ENCODE measurements at regions not wholly inside any gene's neighbourhood (a gene's known extent, or its start where the extent isn't known, plus 50 kb on each side); places are given as distances from the start of the nearest gene placed in this dataset.

DNA sequence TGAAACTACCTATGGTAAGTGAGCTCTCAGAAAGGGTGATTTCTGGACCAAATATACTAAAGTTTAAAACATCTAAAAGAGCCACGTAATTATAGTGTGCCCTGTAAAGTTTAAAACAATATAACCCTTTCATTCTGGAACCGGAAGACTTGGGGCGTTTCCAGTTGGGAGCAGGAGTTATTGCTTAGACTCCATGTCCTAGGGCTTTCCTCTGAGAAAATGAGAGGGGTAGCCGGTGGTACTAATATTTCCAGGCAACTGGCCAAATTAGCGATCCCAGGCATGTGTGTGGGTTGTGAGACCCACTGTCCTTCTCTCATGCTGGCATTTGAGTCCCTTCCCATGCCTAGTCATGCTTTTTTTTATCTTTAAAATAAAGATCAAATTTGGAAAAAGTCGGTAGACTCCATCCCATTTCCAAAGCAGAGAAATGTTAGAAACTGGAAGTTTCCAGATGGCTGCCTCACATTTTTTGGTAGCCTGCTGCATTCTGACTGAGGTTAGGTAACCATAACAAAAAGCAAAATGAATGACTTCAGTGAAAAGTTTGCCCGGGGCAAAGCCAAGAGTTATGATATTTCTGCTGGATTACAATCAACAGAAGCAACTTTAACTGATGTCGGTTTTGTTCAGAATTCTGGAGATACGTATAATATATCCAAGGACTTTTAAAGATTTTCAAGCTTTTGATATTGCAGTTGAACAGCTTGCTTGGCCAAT lies 227.4 kb downstream of the SS18 start:
- Mint-ChIP-seq H3K27ac (ENCODE audit: unreplicated experiment) (peak overlapping the region; percentile 89), H3K36me3 (ENCODE audit: unreplicated experiment) (no peaks in the 10 kb centered on the region), H3K9me3 (ENCODE audit: unreplicated experiment) (no peaks in the 10 kb centered on the region), H3K27me3 (ENCODE audit: unreplicated experiment) (no peaks in the 10 kb centered on the region), H3K4me1 (ENCODE audit: unreplicated experiment) (peaks cover 21% of the 10 kb centered on the region), H3K4me3 (ENCODE audit: unreplicated experiment) (peak overlapping the region; percentile 42)
- no peak for DNase-seq (ENCODE audit: extremely low spot score, unreplicated experiment)
- TF ChIP-seq, protein P1, sequence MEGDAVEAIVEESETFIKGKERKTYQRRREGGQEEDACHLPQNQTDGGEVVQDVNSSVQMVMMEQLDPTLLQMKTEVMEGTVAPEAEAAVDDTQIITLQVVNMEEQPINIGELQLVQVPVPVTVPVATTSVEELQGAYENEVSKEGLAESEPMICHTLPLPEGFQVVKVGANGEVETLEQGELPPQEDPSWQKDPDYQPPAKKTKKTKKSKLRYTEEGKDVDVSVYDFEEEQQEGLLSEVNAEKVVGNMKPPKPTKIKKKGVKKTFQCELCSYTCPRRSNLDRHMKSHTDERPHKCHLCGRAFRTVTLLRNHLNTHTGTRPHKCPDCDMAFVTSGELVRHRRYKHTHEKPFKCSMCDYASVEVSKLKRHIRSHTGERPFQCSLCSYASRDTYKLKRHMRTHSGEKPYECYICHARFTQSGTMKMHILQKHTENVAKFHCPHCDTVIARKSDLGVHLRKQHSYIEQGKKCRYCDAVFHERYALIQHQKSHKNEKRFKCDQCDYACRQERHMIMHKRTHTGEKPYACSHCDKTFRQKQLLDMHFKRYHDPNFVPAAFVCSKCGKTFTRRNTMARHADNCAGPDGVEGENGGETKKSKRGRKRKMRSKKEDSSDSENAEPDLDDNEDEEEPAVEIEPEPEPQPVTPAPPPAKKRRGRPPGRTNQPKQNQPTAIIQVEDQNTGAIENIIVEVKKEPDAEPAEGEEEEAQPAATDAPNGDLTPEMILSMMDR (IDR thresholded peaks at IDR 0.05): no peak

DNA sequence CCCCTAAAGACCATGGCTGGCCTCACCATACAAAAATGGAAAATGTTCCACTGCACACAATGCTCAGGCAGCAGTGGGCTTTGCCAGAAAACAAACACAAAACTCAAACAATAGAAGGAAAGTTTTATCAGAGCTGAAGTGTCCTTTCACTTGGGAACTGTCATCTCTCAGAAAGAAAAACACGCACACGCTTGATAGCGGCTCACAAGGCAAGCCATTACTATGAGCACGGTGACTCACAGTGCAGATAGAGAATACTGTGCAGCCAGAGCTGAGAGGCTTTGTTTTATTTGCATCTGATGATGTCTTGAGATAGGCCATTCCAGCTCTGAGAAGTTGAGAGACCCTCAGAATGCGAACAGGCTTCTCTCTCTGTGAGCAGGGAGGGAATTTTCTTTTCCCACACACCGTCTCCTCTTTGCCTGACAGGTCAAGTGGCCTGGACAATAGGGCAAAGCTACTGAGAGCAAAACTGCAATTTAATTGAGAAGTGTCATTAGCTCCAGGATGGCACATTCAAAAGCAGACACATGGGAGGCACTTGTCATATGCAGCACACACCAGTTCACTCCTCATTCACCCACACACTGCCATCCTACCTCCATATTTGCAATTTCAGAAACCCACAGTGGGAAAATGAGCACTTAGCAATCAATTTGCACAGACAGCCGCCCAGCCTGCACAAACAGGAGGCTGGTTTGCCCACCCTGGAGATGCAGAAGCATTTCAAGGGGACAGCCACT lies 236.6 kb downstream of the SS18 start:
- Mint-ChIP-seq H3K4me1 (ENCODE audit: unreplicated experiment) (peaks cover 4% of the 10 kb centered on the region), H3K4me3 (ENCODE audit: unreplicated experiment) (no peak overlapping the region), H3K36me3 (ENCODE audit: unreplicated experiment) (no peaks in the 10 kb centered on the region), H3K9me3 (ENCODE audit: unreplicated experiment) (peaks cover 3% of the 10 kb centered on the region), H3K27me3 (ENCODE audit: unreplicated experiment) (no peaks in the 10 kb centered on the region), H3K27ac (ENCODE audit: unreplicated experiment) (no peak overlapping the region)
- DNase-seq (ENCODE audit: extremely low spot score, unreplicated experiment): no peak
- TF ChIP-seq, protein P1 (IDR thresholded peaks at IDR 0.05): no peak

DNA sequence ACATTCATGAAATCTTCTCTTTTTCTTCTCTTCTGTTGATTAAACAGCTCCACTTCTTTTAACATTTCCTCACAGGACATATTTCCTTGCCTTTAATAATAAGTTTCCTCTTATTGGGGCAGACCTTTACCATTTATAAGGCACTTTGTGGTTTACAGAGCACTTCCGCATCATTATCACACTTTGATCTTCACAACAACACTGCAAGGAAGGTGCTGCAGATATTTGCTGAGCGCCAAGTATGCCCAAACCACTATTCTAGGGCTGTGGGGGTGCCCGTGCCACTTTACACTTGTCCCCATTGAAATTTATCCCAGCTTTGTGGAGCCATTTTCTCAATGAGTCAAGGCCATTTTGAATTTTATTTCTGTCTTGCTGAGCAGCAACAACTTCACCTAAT lies 246.6 kb downstream of the SS18 start:
- Mint-ChIP-seq H3K9me3 (ENCODE audit: unreplicated experiment) (no peaks in the 10 kb centered on the region), H3K4me3 (ENCODE audit: unreplicated experiment) (no peak overlapping the region), H3K27me3 (ENCODE audit: unreplicated experiment) (peaks cover 15% of the 10 kb centered on the region), H3K36me3 (ENCODE audit: unreplicated experiment) (no peaks in the 10 kb centered on the region), H3K4me1 (ENCODE audit: unreplicated experiment) (peaks cover 5% of the 10 kb centered on the region), H3K27ac (ENCODE audit: unreplicated experiment) (no peak overlapping the region)
- DNase-seq (ENCODE audit: extremely low spot score, unreplicated experiment): no peak
- TF ChIP-seq, protein P1 (IDR thresholded peaks at IDR 0.05): no peak

DNA sequence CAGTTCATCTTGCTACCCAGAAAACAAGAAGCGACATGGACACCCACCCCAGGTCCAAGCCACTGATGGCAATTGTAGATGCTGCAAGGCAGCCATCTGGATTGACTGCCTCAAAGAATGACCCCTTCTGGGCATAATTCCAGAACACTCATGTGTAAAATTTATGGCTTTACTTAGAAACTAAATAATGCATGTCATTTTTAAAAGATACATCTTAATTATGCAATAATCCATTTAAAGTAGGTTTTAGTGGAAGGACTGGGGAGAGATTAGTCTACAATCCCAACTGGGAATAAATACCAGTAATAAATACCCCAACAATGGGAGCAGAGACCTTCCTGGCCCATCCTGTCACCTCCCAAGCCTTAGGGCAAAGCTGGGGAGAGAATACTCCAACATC lies 247.7 kb downstream of the SS18 start:
- Mint-ChIP-seq H3K4me1 (ENCODE audit: unreplicated experiment) (peaks cover 5% of the 10 kb centered on the region), H3K4me3 (ENCODE audit: unreplicated experiment) (no peak overlapping the region), H3K36me3 (ENCODE audit: unreplicated experiment) (no peaks in the 10 kb centered on the region), H3K27me3 (ENCODE audit: unreplicated experiment) (peaks cover 17% of the 10 kb centered on the region), H3K27ac (ENCODE audit: unreplicated experiment) (no peak overlapping the region), H3K9me3 (ENCODE audit: unreplicated experiment) (no peaks in the 10 kb centered on the region)
- no peak for DNase-seq (ENCODE audit: extremely low spot score, unreplicated experiment)
- TF ChIP-seq, protein P1 (IDR thresholded peaks at IDR 0.05): no peak

DNA sequence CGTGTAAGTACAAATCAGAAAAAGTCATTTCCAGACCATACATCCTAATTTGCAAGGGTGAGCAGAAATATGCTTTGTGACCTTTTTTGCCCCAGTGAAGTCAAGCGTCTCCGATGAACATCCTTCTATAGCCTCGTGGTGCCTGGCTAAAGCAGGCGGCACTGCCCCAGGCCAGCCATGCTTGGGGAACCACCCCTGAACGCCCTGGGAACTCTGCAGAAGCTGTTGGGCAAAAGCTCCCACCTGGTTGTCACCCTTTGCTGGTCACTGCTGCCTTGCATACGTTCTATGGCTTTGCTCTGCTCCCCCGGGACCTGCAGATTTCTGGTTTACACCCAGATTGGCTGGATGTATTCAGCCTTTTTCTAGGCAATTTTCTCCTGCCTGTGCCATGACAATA lies 256.4 kb downstream of the SS18 start:
- Mint-ChIP-seq H3K27ac (ENCODE audit: unreplicated experiment) (no peak overlapping the region), H3K9me3 (ENCODE audit: unreplicated experiment) (no peaks in the 10 kb centered on the region), H3K36me3 (ENCODE audit: unreplicated experiment) (no peaks in the 10 kb centered on the region), H3K4me3 (ENCODE audit: unreplicated experiment) (no peak overlapping the region), H3K4me1 (ENCODE audit: unreplicated experiment) (peaks cover 10% of the 10 kb centered on the region), H3K27me3 (ENCODE audit: unreplicated experiment) (peaks cover 4% of the 10 kb centered on the region)
- TF ChIP-seq, protein P1 (IDR thresholded peaks at IDR 0.05): no peak
- no peak for DNase-seq (ENCODE audit: extremely low spot score, unreplicated experiment)

Measured in osteocyte (in vitro differentiated cells).